DMS79 (cell line): ENCODE measurements at regions not wholly inside any gene's neighbourhood (a gene's known extent, or its start where the extent isn't known, plus 50 kb on each side); places are given as distances from the start of the nearest gene placed in this dataset.
"Not testable (repeated sequence)": the region's sequence is repeated elsewhere in the genome, so short reads cannot be mapped to it uniquely, and the experiment has no call there.

Experiments
- DNase-seq: peaks from one replicate; lab custom pipeline; 2025; lab: John Stamatoyannopoulos, UW

DNA sequence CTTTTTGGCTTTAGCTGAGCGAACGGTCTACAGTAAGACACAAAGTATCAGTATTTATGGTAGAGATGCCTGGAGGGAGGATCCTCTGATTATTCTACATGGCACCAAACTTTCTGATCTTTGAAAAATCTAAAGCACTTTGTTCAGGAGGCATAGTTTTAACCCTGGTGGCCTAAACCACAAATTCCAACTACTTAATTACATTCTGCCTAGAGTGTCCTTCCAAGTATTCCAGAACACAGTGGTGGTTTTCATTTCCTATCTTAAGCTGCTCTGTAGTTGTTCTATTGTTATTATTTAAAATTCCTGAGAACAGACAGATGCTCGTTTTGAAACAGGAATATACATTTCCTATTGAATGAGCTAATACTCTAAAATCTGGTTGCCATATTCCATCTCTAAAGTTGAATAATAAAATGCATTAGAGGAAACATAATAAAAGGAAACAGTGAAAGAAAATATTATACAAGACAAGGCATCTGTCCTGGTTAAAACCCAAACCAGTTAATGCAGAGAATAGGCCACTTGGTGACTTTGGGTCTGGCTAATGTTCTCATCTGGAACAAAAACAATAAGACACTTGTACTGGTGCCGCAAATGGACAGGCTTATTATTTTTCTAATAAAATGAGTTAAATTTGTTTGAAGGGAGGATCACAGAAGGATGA, 657.4 kb downstream of the SPRY1 start:
- DNase-seq = no peak

DNA sequence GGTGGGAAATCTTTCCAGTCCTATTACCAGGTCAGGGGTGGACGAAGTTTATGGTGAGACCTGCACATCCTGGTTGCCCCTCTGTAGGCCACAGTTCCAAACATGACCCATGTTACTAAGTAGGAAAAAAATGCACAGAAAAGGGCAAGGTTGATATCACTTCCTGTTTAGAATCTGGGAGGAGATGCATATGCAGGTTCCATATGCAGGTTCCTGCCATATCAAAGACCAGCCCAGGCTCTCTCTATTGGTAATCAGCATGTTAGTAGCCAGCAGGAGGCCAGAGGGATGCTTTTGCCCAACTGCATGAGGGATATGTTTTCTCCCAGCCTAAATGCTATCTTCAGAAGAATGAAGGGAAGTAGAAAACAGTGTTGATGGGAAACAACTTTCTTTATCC, 657.2 kb downstream of the ANKRD50 start:
- DNase-seq = no peak

DNA sequence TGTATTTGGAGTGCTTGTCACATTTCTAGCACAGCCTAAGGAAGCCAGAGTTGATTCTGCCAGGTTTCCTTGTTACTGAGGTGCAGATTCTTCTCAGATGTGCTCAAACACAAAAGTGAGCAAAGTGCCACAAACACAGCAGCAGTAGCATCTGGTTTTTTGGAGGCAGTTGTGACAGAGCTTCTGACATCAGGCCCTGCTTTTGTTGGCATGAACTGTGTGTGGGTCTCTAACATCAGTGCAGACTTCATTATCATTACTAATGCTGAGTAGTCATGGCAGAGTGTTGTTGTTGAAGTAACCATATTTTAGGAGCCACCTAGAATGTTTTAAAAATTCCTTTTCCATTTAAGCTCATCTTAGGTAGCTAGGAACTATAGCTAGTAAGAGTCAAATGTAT, 656.6 kb downstream of the ANKRD50 start:
- DNase-seq = no peak

DNA sequence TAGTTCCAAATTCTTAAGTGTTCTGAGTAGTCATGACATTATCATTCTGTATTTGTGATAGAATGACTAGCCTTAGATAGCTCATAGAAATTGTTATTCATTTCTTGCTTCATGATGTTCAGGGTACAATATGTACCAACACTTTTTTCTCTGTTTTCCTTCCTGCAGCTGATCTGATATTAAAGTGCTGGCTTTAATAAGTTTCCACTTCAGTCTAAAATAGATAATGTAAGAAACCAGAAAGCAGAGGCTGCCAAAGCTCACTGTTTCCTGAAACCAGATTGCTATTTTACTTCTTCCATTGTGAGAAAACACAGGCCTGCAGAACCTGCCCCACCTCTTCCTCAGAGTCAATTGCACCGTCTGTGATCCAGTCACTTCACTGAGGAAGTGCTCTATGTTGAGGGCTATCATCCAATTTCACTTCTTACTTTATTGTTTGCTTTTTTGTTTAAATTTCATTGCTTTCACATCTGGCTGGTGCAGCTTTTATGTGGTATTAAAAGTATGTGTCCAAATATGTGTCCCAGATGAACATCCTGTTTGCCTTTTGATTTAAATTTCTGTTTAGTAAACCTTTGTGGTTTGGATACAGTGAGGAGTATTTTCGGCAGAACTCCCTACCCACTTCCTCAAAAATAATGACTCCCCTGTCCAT, 652.1 kb downstream of the ANKRD50 start:
- no peak for DNase-seq

DNA sequence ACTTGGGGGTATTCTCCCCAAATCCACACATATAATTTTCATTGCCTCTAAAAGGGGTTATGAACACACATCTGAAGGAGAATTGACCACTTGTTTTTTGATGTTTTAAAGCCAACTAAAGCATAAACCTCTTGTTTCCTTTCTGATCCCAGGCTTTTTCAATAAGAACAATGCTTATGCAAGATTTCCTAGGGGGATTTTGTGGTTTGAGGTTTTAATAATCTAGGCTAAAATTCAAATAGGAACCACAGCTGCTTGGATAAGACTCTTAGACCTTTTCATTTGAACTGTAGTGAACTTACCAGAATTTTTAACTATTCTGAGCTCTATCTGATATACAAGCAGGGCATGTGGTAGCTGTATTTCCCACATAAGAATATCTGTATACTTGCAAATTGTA, 651.1 kb downstream of the ANKRD50 start:
- DNase-seq = no peak

DNA sequence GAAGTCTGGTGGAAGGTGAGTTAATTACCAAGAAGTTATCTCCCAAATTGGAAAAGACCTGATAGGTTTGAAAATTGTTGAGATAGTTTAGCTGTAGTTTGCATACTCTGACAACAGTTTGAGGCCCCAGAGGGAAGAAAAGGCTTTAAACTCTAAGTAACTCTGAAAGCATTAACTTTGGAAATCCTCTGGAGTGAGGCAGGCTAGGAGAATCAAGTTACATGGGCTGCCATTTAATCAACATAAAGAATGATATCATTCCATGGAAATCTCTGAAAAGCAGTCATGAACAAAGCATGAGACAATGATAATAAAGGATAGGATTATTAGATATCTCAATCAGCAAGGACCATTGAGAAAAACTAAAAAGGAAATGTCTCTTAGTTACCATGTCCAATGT, 647.1 kb downstream of the ANKRD50 start:
- no peak for DNase-seq

DNA sequence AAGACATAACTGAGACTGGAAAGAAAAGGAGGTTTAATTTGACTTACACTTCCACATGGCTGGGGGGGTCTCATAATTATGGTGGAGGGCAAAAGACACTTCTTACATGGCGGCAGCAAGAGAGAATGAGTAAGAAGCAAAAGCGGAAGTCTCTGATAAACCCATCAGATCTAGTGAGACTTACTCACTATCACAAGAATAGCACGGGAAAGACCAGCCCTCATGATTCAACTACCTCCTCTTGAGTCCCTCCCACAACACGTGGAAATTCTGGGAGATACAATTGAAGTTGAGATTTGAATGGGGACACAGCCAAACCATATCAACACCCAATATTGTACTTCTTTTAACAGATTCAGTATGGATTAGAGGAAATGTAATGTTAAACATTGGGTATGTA, 646.6 kb downstream of the ANKRD50 start:
- DNase-seq = no peak

DNA sequence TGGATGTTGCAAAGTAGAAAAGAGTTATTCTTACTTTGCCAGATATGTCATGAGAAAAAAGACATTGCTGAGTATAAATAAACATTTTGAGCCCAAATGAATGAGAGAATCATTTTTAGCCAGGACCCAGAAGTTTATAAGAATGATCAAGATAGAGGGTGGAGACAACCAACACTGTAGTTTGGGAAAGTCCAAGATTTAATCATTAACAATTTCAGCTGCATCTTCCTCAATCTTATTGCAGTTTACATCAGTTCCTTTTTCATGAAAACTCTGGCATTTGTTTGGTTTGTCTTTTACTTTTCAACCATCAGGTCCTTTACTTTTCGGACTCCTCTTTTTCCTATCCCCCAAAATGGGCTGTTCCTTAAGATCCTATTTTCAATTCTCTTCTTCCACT, 645.9 kb downstream of the ANKRD50 start:
- no peak for DNase-seq

DNA sequence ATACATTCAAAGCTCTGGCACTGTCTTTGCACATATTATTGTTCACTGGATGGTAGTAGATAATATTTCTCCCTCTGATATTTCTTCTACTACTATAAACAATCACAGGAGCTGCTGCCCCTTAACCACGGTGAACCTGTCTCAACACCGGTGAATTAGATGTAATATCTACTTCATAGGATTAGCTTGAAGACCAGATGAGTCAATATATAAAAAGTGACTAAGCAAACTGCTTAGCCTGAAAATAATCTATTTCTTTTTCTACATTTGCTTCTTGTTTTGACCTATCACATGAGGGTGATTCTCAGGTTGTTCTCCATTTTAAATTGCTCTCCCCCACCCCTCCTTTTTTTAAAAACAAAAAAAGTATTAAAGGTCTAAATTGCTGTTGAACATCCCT, 645.5 kb downstream of the ANKRD50 start:
- no peak for DNase-seq

DNA sequence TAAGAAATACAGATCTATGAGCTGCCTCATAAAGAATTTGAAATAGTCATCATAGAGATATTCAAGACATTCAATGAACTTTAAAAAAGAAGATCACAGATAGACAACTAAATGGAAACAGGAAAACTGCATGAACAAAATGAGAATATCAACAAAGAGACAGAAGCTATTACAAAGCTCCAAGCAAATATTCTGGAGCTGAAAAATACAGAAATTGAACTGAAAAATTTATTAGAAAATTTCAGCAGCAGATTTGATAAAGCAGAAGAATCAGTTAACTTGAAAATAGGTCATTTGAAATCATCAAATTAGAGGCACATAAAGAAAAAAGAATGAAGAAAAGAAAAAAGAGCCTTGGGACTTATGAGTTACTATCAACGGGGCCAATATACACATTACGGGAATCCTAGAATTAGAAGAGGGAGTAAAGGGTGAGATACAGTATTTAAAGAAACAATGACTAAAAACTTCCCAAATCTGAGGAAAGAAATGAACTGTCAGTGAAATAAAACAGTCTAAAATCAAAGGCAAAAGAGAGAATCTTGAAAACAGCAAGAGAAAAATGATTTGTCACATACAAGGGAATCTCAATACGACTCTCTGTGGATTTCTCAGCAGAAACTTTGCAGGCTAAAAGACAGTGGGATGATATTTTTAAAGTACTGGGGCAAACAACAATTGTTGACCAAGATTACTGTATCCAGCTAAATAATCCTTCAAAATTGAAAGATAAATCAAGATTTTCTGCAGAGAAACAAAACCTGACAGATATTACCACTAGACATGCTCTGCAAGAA, 641.6 kb downstream of the ANKRD50 start:
- no peak for DNase-seq

DNA sequence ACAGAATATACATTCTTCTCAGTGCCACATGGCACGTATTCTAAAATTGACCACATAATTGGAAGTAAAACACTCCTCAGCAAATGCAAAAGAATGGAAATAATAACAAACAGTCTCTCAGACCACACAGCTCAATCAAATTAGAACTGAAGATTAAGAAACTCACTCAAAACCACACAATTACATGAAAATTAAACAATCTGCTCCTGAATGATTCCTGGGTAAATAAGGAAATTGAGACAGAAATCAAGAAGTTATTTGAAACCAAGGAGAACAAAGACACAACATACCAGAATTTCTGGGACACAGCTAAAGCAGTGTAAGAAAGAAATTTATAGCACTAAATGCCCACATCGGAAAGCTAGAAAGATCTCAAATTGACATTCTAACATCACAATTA, 637.3 kb downstream of the ANKRD50 start:
- not testable (repeated sequence) for DNase-seq

DNA sequence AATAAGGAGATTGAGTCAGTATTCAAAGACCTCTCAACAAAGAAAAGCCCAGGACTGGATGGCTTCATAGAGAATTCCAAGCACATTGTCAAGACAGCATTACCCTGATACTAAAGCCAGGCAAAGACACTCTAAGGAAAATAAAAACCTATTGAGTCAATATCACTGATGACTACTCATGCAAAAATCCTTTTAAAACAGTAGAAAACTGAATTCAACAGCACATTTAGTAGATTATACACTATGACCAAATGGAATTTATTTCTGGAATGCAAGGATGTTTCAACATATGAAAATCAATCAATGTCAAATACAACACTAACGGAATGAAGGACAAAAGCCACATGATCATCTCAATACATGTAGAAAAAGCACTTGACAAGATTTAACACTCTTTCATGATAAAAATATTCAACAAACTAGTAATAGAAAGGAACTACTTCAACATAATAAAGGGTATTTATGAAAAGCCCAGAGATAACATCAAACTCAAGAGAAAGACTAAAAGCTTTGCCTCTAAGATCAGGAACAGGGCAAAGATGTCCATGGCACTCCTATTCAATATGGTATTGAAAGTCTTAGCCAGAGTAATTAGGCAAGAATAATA, 633.3 kb downstream of the ANKRD50 start:
- no peak for DNase-seq

DNA sequence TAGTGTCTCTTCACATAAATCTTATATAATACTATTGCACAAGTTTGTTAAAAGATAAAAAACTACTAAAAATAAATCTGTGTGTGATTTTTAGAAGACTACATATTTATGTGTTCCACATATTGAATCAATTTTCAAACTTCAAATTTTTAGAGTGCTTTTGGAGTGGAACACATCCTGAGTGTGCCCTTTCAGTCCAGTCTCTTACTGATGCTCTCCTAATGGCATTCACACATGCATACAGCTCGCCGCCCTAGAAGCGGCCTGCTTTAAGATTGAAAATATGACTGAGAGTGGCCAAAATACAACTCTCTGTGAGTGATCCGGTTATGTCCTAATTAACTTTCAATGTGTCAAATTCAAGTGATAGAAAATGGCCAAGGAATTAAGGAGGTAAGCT, 628.8 kb downstream of the ANKRD50 start:
- DNase-seq = no peak

DNA sequence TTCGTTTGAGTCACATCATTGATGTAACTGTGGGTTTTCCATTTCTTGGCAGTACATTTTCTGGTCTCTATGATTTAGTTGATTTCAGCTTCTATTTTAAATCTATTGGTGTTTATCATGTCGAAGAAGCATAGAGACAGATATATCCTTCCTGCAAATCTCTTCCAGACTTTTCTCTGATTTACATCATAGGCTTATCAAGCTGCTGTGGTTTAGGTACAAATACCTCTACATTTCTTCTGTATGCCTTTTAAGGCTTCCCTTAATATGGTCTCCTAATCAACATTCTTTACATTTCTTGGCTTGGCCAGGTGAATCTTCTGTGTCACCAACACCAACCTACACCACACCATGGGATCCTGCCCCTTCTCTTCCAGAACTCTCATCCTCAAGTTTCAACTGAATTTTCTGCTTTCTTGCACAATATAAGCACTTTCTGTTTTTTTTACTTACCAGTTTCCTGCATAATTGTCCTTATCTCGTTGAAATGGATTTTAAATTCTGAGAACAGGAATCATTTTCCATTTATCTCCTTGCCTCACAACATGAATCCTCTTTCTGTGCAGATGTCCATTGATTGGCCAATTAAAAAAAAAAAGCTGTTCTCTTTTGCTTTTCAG, 626.9 kb downstream of the ANKRD50 start:
- DNase-seq = no peak

DNA sequence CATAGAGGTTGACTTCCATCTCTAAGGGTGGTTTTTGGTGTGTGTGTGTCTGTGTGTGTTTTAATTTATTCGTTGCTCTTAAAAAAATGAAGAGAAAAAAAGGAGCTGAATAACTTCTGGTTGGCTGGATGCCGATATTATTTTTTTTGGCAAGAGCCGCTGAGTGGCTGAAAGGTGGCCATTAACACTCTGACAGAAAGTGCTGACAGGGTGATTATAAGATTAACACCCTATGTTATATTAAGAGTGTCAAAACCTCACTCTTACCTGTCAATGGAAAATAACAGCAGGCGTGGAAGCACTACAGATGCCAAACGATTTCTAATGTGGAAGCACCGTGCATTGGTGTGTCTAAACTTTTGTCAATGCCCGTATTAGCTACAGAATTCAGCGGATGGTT, 622.5 kb downstream of the ANKRD50 start:
- DNase-seq = no peak

DNA sequence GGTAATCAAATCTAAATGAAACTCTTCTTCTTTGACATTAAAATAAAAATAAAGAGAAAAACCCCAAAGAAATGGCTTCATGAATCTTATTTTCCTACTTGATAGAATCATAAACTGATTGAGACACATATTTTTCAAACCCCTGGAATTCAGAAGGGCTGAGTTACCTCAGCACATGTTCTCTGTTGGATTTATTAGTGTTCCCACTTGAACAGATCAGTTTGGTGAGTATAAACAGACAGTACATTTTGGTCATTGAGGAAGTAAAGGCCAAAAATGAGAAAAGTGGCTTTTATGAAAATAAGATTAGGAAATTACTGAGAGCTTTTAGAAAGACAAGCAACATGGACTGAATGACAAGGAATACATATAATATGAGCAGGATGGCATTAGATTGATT, 620.4 kb downstream of the ANKRD50 start:
- no peak for DNase-seq

DNA sequence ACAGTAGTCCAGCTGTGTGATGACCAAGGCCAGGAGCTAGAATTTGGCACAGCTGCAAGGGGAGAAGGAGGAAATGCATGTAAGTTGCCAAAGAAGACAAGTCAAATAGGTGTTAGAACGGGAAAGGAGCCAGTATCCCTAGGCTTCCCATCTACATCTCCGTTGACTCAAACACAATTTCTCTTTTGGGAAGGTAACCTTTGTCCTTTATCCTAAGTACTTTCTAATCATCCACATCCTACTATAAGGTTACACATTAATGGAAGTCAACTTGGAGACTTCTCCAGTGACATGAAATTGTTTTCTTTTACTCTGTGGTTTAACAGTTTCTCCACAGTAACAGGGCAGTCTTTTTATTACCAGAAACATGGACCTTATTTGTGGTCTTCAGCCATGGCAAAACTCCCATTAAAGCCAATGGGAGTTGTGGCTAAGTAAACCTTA, 620.0 kb downstream of the ANKRD50 start:
- DNase-seq = no peak

DNA sequence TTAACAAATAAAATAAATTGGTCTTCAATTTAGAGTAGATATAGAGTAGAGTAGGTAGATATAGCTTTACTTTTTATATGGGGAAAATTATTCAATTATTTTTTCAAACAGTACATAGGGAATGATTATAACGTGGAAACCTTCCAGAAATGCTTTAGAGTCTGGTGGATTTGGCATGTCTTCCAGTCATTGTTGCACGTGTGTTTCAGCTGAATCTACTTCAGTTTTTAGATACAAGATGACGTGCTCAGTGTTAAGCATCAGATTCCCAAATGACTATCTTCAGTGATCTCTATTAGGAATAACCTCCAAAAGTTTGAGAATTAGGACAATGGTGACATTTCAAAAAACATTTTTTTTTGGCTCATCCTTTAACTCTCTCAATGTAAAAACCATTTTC, 616.9 kb downstream of the ANKRD50 start:
- no peak for DNase-seq

DNA sequence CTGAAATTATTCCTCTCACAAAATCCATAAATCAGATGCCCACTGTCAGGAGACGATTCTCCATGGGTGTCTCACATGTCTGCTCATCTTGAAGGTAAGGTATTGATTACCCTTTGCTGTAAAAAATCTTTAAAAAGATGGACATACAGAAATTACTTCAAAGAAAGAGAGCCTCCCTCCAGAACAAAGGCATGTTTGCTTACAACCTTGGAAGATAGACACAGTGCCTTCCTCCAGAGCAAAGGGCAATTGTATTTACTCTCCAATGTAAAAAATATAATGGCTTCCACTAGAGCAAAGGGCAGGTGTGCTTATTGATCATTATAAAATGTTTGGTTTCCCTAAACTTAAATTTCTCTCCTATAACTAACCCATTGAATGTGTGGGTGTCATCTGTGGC, 616.2 kb downstream of the ANKRD50 start:
- DNase-seq = no peak

DNA sequence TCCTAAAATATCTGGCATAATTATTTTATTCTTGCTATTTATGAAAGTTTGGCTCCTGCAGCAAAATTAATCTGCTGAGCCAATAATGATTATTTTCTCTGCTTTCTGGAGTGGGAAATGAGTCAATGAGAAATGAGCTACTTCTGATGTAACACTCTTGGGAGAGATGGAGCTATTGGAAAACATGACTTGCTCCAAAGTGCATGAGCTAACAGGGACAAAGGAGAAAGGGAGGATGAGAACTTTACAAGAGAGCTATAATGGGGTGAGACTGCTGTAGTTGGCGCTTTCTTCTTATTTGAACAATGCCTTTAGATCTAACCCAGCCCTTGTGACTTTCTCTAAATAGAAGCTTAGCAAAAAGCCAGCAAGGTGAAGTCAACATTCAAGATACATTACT, 615.1 kb downstream of the ANKRD50 start:
- DNase-seq = no peak

DNA sequence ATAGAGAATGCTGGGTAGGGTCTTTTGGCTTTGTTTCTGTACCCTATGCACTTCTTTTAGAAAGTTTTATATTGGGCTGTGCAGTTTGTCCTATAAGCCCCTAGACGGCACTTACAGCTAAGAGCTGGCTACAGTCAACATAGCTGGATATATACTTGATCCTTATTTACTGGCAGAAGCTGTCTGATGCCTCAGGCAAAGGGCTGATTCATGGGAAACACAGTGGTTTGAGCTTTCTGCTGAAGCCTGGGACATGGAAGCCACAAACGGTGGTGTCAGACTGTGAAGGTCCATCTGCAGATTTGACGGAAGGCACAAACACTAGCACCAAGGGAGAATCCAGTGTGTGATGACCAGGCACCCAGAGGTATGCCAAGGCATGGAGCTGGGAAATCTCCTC, 608.4 kb downstream of the ANKRD50 start:
- no peak for DNase-seq

DNA sequence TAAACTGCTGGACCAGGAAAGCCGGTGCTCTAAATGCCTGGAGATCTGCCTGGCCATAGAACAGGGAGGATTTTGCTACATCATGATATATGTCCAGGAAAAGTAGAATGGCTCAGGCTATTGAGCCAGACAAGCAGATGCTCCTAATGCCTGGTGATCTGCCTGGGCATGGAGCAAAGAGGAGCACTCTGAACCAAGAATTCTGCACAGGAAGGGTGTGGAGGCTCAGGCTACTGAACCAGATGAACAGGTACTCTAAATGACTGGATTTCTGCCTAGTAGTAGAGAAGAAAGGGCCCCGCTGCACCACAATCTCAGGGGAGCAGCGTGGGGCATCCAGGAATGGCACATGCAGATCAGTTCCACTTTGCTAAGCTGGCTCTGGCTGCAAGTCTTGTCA, 607.9 kb downstream of the ANKRD50 start:
- DNase-seq = no peak
